GM23338 (cell line): ENCODE measurements at regions not wholly inside any gene's neighbourhood (a gene's known extent, or its start where the extent isn't known, plus 50 kb on each side); places are given as distances from the start of the nearest gene placed in this dataset.

ENCODE experiments used
- ATAC-seq: fragments of 200-7000 bp; cut with Tn5 transposase; 3 replicates; pipeline ENCODE4 v1.9.1; 2020
- DNase-seq: peaks from one replicate; pipeline ENCODE4 v3.0.0-alpha.2; 2015; ENCODE audit warnings: low spot score
- H2AFZ ChIP-seq: fragments of 200-600 bp; sonication (generic); 2 replicates; pipeline ENCODE4 v1.8.0; 2016; ENCODE audit warnings: antibody characterized with exemption, mild to moderate bottlenecking, moderate library complexity
- H3F3A ChIP-seq: fragments of 200-600 bp; sonication (generic); replicated peaks from 2 replicates; pipeline ENCODE4 v1.8.0; 2017; ENCODE audit warnings: antibody characterized with exemption, mixed run types, low read depth
- H3K27ac ChIP-seq: fragments of 200-600 bp; sonication (generic); 2 replicates; pipeline ENCODE4 v1.6.1; 2016; ENCODE audit warnings: low read depth
- H3K27me3 ChIP-seq: fragments of 200-600 bp; sonication (generic); 2 replicates; pipeline ENCODE4 v1.8.0; 2016; ENCODE audit warnings: mild to moderate bottlenecking, mixed run types, moderate library complexity; ENCODE audit not compliant: insufficient read depth
- H3K36me3 ChIP-seq: fragments of 200-600 bp; sonication (generic); 2 replicates; pipeline ENCODE4 v1.8.0; 2016; ENCODE audit warnings: mild to moderate bottlenecking; ENCODE audit not compliant: insufficient read depth
- H3K4me1 ChIP-seq: fragments of 200-600 bp; sonication (generic); 2 replicates; pipeline ENCODE4 v1.8.0; 2016; ENCODE audit warnings: mild to moderate bottlenecking, moderate library complexity; ENCODE audit not compliant: insufficient read depth
- H3K4me2 ChIP-seq: fragments of 200-600 bp; sonication (generic); 2 replicates; pipeline ENCODE4 v1.7.1; 2017; ENCODE audit warnings: mixed run types
- H3K4me3 ChIP-seq: fragments of 200-600 bp; sonication (generic); 2 replicates; pipeline ENCODE4 v1.6.1; 2016; ENCODE audit warnings: mixed run types
- H3K79me2 ChIP-seq: fragments of 200-600 bp; sonication (generic); replicated peaks from 2 replicates; pipeline ENCODE4 v1.8.0; 2017; ENCODE audit warnings: mild to moderate bottlenecking; ENCODE audit not compliant: insufficient read depth
- H3K9me2 ChIP-seq: fragments of 200-600 bp; sonication (generic); 2 replicates; pipeline ENCODE4 v1.8.0; 2017; ENCODE audit not compliant: insufficient read depth
- H4K20me1 ChIP-seq: fragments of 200-600 bp; sonication (generic); replicated peaks from 2 replicates; pipeline ENCODE4 v1.8.0; 2017; ENCODE audit warnings: mild to moderate bottlenecking; ENCODE audit not compliant: insufficient read depth
- H3K27ac Mint-ChIP-seq: 2 replicates; pipeline ENCODE4 v1.8.0; 2020; ENCODE audit warnings: inconsistent platforms, mild to moderate bottlenecking, moderate library complexity, mixed read lengths
- H3K27me3 Mint-ChIP-seq: 3 replicates; pipeline ENCODE4 v1.8.0; 2022; ENCODE audit warnings: low read depth, mild to moderate bottlenecking, moderate library complexity, mixed read lengths, inconsistent platforms; ENCODE audit not compliant: insufficient read depth, poor library complexity
- H3K36me3 Mint-ChIP-seq: 3 replicates; pipeline ENCODE4 v1.8.0; 2021; ENCODE audit warnings: low read depth, mild to moderate bottlenecking, inconsistent platforms, moderate library complexity, mixed read lengths
- H3K4me1 Mint-ChIP-seq: 3 replicates; pipeline ENCODE4 v1.8.0; 2020; ENCODE audit warnings: mild to moderate bottlenecking, inconsistent platforms, mixed read lengths
- H3K4me3 Mint-ChIP-seq: 3 replicates; pipeline ENCODE4 v1.8.0; 2021; ENCODE audit warnings: moderate library complexity, mild to moderate bottlenecking, inconsistent platforms, mixed read lengths
- H3K9me3 Mint-ChIP-seq: 3 replicates; pipeline ENCODE4 v1.8.0; 2020; ENCODE audit warnings: moderate library complexity, mild to moderate bottlenecking, inconsistent platforms, mixed read lengths
- CTCF ChIP-seq, 2 experiments: fragments of 200-600 bp in 1 of 2; sonication (generic) in 1 of 2; conservative IDR thresholded peaks; 2 replicates each; pipeline versions ENCODE4 v1.5.1 to v1.6.1; 2016 to 2017; ENCODE audit warnings: antibody characterized with exemption in 2 of 2, low read depth in 2 of 2, mild to moderate bottlenecking in 2 of 2, moderate library complexity in 1 of 2
- ETS1 ChIP-seq: IDR thresholded peaks from 2 replicates; pipeline ENCODE4 v1.6.1; 2016; ENCODE audit warnings: antibody characterized with exemption
- EZH2 ChIP-seq: fragments of 200-600 bp; sonication (generic); IDR thresholded peaks from one replicate; pipeline ENCODE4 v1.8.0; 2017; ENCODE audit warnings: antibody characterized with exemption, mild to moderate bottlenecking, low read depth; ENCODE audit not compliant: unreplicated experiment
- EZH2phosphoT487 ChIP-seq: fragments of 200-600 bp; sonication (generic); IDR thresholded peaks from one replicate; pipeline ENCODE4 v1.8.1; 2018; ENCODE audit warnings: antibody characterized with exemption; ENCODE audit not compliant: unreplicated experiment
- JUNB ChIP-seq: IDR thresholded peaks from one replicate; pipeline ENCODE4 v1.6.1; 2016; ENCODE audit warnings: antibody characterized with exemption; ENCODE audit not compliant: unreplicated experiment
- POLR2AphosphoS5 ChIP-seq: IDR thresholded peaks from 2 replicates; pipeline ENCODE4 v1.6.1; 2016; ENCODE audit warnings: antibody characterized with exemption, low read depth
- REST ChIP-seq: IDR thresholded peaks from one replicate; pipeline ENCODE4 v1.6.1; 2018; ENCODE audit warnings: antibody characterized with exemption; ENCODE audit not compliant: unreplicated experiment
- STAT1 ChIP-seq: IDR thresholded peaks from one replicate; pipeline ENCODE4 v1.6.1; 2016; ENCODE audit warnings: antibody characterized with exemption; ENCODE audit not compliant: unreplicated experiment
- ZNF331 ChIP-seq: fragments of 250-450 bp; sonication (Bioruptor Pico); IDR thresholded peaks from 2 replicates; pipeline ENCODE4 v1.5.0; 2020; ENCODE audit warnings: low read depth, mild to moderate bottlenecking, moderate library complexity

- H3K27ac ChIP-seq = no peak overlapping the region
These were observed 493.0 kb upstream of the ADGRL4 start for GRCh38 chr1:79499541-79499940.

GRCh38 chr1:79497193-79497773, 490.8 kb upstream of the ADGRL4 start:
- no peaks in the 10 kb centered on the region for H3K36me3 ChIP-seq
- H3K27ac Mint-ChIP-seq = no peak overlapping the region
- peaks cover 19% of the 10 kb centered on the region for H3K4me1 Mint-ChIP-seq
- peaks cover 19% of the 10 kb centered on the region for H3K36me3 Mint-ChIP-seq
- H3K4me2 ChIP-seq = no peak overlapping the region
- no peak overlapping the region for H3K4me3 Mint-ChIP-seq
- no peak overlapping the region for H3K4me3 ChIP-seq
- H3K9me3 Mint-ChIP-seq = peaks cover 19% of the 10 kb centered on the region
- no peak overlapping the region for H2AFZ ChIP-seq
- DNase-seq = peak; percentile 67
- peak; percentile 40; the same call in 2 of the 3 replicates for ATAC-seq
- peaks cover 18% of the 10 kb centered on the region for H3K4me1 ChIP-seq
- H3K27me3 Mint-ChIP-seq = peaks cover 5% of the 10 kb centered on the region
- TF ChIP-seq EZH2 (no peak), CTCF (conservative IDR thresholded peaks at IDR 0.05; ENCODE audit: low read depth in 2 of 2) (peak; percentile 88 to 100), STAT1 (no peak), REST (no peak), JUNB (no peak)
- H3K79me2 ChIP-seq = no peaks in the 10 kb centered on the region
- H3K9me2 ChIP-seq = no peaks in the 10 kb centered on the region
- H3F3A ChIP-seq = no peaks in the 10 kb centered on the region
- no peaks in the 10 kb centered on the region for H3K27me3 ChIP-seq
- no peak overlapping the region for H3K27ac ChIP-seq
- no peaks in the 10 kb centered on the region for H4K20me1 ChIP-seq

More at GRCh38 chr1:79499541-79499940, 493.0 kb upstream of the ADGRL4 start:
- H3K27ac Mint-ChIP-seq = no peak overlapping the region
- Histone ChIP-seq H3K9me2 (no peaks in the 10 kb centered on the region), H3K4me3 (no peak overlapping the region), H3K4me2 (no peak overlapping the region), H3K4me1 (peaks cover 23% of the 10 kb centered on the region), H3K27me3 (no peaks in the 10 kb centered on the region), H3F3A (no peaks in the 10 kb centered on the region), H3K79me2 (no peaks in the 10 kb centered on the region), H4K20me1 (no peaks in the 10 kb centered on the region), H3K36me3 (no peaks in the 10 kb centered on the region), H2AFZ (no peak overlapping the region)
- peaks cover 21% of the 10 kb centered on the region for H3K4me1 Mint-ChIP-seq
- ATAC-seq = no peak
- DNase-seq = no peak
- H3K36me3 Mint-ChIP-seq = no peaks in the 10 kb centered on the region; the same call in 2 of the 3 replicates
- TF ChIP-seq ETS1 (no peak), POLR2AphosphoS5 (no peak), EZH2phosphoT487 (no peak), ZNF331 (CRISPR knock-in tag) (no peak), STAT1 (no peak)
- no peaks in the 10 kb centered on the region for H3K27me3 Mint-ChIP-seq
- H3K4me3 Mint-ChIP-seq = no peak overlapping the region
- H3K9me3 Mint-ChIP-seq = no peaks in the 10 kb centered on the region
